IPS-15b (cell line): ENCODE measurements at regions not wholly inside any gene's neighbourhood (a gene's known extent, or its start where the extent isn't known, plus 50 kb on each side); places are given as distances from the start of the nearest gene placed in this dataset.
A peak's percentile ranks its signal among the peaks of the same experiment; 100 is the strongest.

ENCODE experiments used
- H3K27me3 ChIP-seq: one replicate; pipeline ENCODE4 v1.6.1; 2013; ENCODE audit warnings: low read length; ENCODE audit not compliant: control insufficient read depth, insufficient read depth
- H3K36me3 ChIP-seq: one replicate; pipeline ENCODE4 v1.6.1; 2013; ENCODE audit warnings: low read length; ENCODE audit not compliant: control insufficient read depth, insufficient read depth
- H3K4me1 ChIP-seq: one replicate; pipeline ENCODE4 v1.6.1; 2013; ENCODE audit warnings: mild to moderate bottlenecking, low read length; ENCODE audit not compliant: control insufficient read depth, insufficient read depth
- H3K4me3 ChIP-seq: one replicate; pipeline ENCODE4 v1.5.1; 2013; ENCODE audit warnings: low read depth, low read length
- H3K9ac ChIP-seq: one replicate; pipeline ENCODE4 v1.6.1; 2013; ENCODE audit warnings: low read depth, mild to moderate bottlenecking, low read length
- H3K9me3 ChIP-seq: one replicate; pipeline ENCODE4 v1.6.1; 2013; ENCODE audit warnings: mild to moderate bottlenecking, low read length; ENCODE audit not compliant: control insufficient read depth, insufficient read depth

GRCh38 chr3:113147681-113148261, 63.6 kb upstream of the BOC start:
- no peak overlapping the region for H3K9ac ChIP-seq
- no peaks in the 10 kb centered on the region for H3K36me3 ChIP-seq
- no peaks in the 10 kb centered on the region for H3K9me3 ChIP-seq
- peaks cover 11% of the 10 kb centered on the region for H3K4me1 ChIP-seq
- H3K27me3 ChIP-seq: peaks cover 14% of the 10 kb centered on the region
- H3K4me3 ChIP-seq: no peak overlapping the region

- H3K9me3 ChIP-seq: no peaks in the 10 kb centered on the region
- H3K9ac ChIP-seq: peak overlapping the region; percentile 39
- no peak overlapping the region for H3K4me3 ChIP-seq
- H3K27me3 ChIP-seq: peaks cover 10% of the 10 kb centered on the region
- H3K4me1 ChIP-seq: peaks cover 12% of the 10 kb centered on the region
- H3K36me3 ChIP-seq: no peaks in the 10 kb centered on the region
Measured at GRCh38 chr3:113148284-113148683, 63.1 kb upstream of the BOC start.

DNA sequence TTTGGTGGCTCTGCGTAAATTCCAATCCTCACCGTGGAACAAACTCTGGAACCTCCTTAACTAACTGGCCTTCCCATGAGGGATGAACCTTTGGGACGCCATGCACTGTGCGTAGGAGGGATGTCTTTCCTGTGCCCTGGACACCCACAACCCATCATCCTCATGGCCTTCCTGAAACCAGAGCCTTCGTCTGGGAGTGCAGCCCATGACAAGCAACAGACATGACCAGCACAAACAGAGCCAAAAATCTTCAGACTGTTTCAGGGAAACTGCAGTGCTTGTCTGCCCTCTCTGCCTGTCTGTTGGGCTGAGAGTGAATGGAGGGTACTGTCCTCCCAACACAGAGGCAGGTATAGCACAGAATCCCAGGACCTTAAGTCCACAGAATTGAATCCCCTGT, 61.1 kb upstream of the BOC start:
- no peaks in the 10 kb centered on the region for H3K9me3 ChIP-seq
- peaks cover 20% of the 10 kb centered on the region for H3K4me1 ChIP-seq
- H3K27me3 ChIP-seq: peaks cover 2% of the 10 kb centered on the region
- H3K36me3 ChIP-seq: no peaks in the 10 kb centered on the region
- no peak overlapping the region for H3K9ac ChIP-seq
- no peak overlapping the region for H3K4me3 ChIP-seq

DNA sequence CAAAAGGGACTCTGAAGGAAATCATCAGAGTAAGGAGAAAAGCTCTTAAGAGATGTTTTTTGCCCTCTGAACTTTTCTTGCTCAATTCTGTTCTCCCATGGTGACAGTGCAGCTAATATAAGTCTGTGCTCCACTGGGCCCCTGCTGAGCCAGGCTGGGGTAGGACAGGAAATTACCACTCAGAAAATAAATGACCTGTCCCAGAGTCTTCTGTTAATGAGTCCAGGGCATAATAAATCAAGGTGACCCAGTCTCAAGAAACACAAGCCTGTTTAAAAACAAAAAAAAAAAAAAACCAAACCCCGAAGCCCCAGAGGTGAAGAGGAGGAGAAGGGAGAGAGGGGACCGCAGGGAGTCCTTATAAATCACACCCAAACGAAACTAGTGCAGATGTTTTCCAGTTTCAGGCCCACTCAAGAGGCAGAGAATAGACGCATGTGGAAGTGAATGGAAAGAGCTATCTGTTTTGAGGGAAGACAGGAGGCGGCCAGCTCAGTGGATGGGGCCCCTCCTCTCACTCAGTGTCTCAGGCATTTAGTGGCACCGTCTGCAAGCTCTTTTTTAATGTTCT, 59.8 kb upstream of the BOC start:
- peaks cover 9% of the 10 kb centered on the region for H3K4me1 ChIP-seq
- peaks cover 2% of the 10 kb centered on the region for H3K27me3 ChIP-seq
- no peaks in the 10 kb centered on the region for H3K9me3 ChIP-seq
- no peaks in the 10 kb centered on the region for H3K36me3 ChIP-seq
- H3K9ac ChIP-seq: no peak overlapping the region
- no peak overlapping the region for H3K4me3 ChIP-seq

GRCh38 chr3:113152849-113153248, 58.5 kb upstream of the BOC start:
- no peaks in the 10 kb centered on the region for H3K36me3 ChIP-seq
- no peaks in the 10 kb centered on the region for H3K9me3 ChIP-seq
- H3K4me1 ChIP-seq: peaks cover 9% of the 10 kb centered on the region
- H3K9ac ChIP-seq: no peak overlapping the region
- H3K27me3 ChIP-seq: no peaks in the 10 kb centered on the region
- H3K4me3 ChIP-seq: no peak overlapping the region

- H3K4me3 ChIP-seq: no peak overlapping the region
- H3K9me3 ChIP-seq: no peaks in the 10 kb centered on the region
- H3K9ac ChIP-seq: no peak overlapping the region
- no peaks in the 10 kb centered on the region for H3K36me3 ChIP-seq
- H3K4me1 ChIP-seq: peaks cover 9% of the 10 kb centered on the region
- no peaks in the 10 kb centered on the region for H3K27me3 ChIP-seq
Measured at GRCh38 chr3:113153499-113154107, 57.8 kb upstream of the BOC start.

DNA sequence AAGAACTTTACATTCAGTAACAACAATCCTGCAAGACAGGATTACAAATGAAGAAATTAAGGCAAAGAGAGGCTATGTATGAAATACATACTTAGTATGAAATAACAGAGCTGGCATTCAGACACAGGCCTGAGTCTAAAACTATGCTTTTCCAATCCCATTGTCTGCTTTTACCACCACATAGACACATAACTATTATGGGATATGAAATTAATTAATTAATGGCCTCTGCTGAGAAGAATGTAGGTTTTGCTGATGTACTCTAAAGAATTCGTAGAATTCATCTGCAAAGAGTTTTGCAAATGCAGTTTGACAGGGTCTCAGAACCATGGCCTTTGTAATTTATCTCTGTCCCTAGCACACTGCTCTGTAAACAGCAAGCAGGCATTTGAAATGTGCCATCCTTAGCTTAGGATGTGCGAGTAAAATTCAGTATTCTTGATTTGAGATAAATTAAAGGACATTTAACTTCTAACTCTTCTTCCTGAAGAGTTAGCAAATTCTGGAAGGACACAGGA, 54.5 kb upstream of the BOC start:
- Histone ChIP-seq H3K4me3 (no peak overlapping the region), H3K36me3 (no peaks in the 10 kb centered on the region), H3K4me1 (peaks cover 9% of the 10 kb centered on the region), H3K9ac (no peak overlapping the region), H3K9me3 (no peaks in the 10 kb centered on the region), H3K27me3 (no peaks in the 10 kb centered on the region)

DNA sequence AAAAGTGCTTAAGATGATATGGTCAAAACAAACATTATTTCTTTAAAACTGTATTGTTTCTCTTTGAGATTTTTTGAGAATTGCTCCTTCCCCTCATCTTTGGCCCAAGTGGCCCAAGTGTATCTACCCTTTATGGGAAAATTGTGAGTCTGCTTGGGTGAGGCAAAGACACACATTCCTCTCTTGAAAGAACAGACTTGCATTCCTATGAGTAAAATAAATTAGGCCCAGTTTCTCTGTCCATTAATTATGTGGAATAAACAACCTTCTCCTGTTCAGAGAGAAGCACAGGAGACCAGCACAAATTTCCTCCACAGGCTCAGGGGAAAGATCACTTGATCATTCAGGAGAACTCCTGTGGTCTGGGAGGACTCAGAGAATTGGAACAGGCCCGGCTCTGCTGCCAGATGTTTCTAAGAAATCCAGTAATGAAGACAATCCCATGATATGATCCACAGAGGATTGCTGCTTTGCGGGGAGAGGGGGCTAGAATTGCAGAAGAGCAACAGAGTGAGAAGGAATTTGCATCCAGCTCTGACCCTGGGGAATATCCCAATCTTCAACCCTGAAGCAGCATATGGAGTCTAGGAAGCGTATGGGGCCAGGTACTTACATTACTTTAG, 53.8 kb upstream of the BOC start:
- Histone ChIP-seq H3K4me3 (no peak overlapping the region), H3K36me3 (no peaks in the 10 kb centered on the region), H3K4me1 (peaks cover 9% of the 10 kb centered on the region), H3K9me3 (no peaks in the 10 kb centered on the region), H3K9ac (no peak overlapping the region), H3K27me3 (no peaks in the 10 kb centered on the region)

- no peaks in the 10 kb centered on the region for H3K9me3 ChIP-seq
- no peaks in the 10 kb centered on the region for H3K27me3 ChIP-seq
- peaks cover 8% of the 10 kb centered on the region for H3K4me1 ChIP-seq
- H3K9ac ChIP-seq: no peak overlapping the region
- no peak overlapping the region for H3K4me3 ChIP-seq
- no peaks in the 10 kb centered on the region for H3K36me3 ChIP-seq
Measured at GRCh38 chr3:113158171-113158570, 53.2 kb upstream of the BOC start.
